ENCODE measurements at regions not wholly inside any gene's neighbourhood (a gene's known extent, or its start where the extent isn't known, plus 50 kb on each side); places are given as distances from the start of the nearest gene placed in this dataset.

- Histone ChIP-seq H3K79me2 (replicated peaks; ENCODE audit: insufficient read depth) (no peaks in the 10 kb centered on the region), H3K4me1 (ENCODE audit: insufficient read depth) (no peaks in the 10 kb centered on the region), H3K27ac (ENCODE audit: low read depth) (no peak overlapping the region), H3K27me3 (ENCODE audit: insufficient read depth) (no peaks in the 10 kb centered on the region), H3K9me2 (ENCODE audit: insufficient read depth) (no peaks in the 10 kb centered on the region; the same call in none of the 2 replicates), H3F3A (replicated peaks; ENCODE audit: low read depth) (no peaks in the 10 kb centered on the region), H3K36me3 (ENCODE audit: insufficient read depth) (no peaks in the 10 kb centered on the region), H2AFZ (no peak overlapping the region; the same call in 1 of the 2 replicates), H3K4me3 (no peak overlapping the region), H3K4me2 (no peak overlapping the region), H4K20me1 (replicated peaks; ENCODE audit: insufficient read depth) (no peaks in the 10 kb centered on the region)
- H3K4me3 Mint-ChIP-seq = no peak overlapping the region
- TF ChIP-seq CREB1 (CRISPR knock-in tag; IDR thresholded peaks at IDR 0.05; ENCODE audit: low read depth) (no peak), ZNF462 (CRISPR knock-in tag; IDR thresholded peaks at IDR 0.05) (no peak), ZNF331 (CRISPR knock-in tag; IDR thresholded peaks at IDR 0.05; ENCODE audit: low read depth) (no peak), EZH2phosphoT487 (IDR thresholded peaks at IDR 0.05; ENCODE audit: unreplicated experiment) (no peak), CTCF (conservative IDR thresholded peaks at IDR 0.05; ENCODE audit: low read depth in 2 of 2) (no peak), REST (IDR thresholded peaks at IDR 0.05; ENCODE audit: unreplicated experiment) (no peak), ZNF114 (CRISPR knock-in tag; IDR thresholded peaks at IDR 0.05) (no peak), JUNB (IDR thresholded peaks at IDR 0.05; ENCODE audit: unreplicated experiment) (no peak), POLR2AphosphoS5 (IDR thresholded peaks at IDR 0.05; ENCODE audit: low read depth) (no peak), STAT1 (IDR thresholded peaks at IDR 0.05; ENCODE audit: unreplicated experiment) (no peak), NANOG (IDR thresholded peaks at IDR 0.05; ENCODE audit: borderline replicate concordance) (no peak), ETS1 (IDR thresholded peaks at IDR 0.05) (no peak), EZH2 (IDR thresholded peaks at IDR 0.05; ENCODE audit: low read depth, unreplicated experiment) (no peak)
- DNase-seq (ENCODE audit: low spot score) (no peak), ATAC-seq (no peak)
- H3K9me3 Mint-ChIP-seq = peaks cover 2% of the 10 kb centered on the region; the same call in 1 of the 3 replicates
- H3K4me1 Mint-ChIP-seq = no peaks in the 10 kb centered on the region
- H3K36me3 Mint-ChIP-seq (ENCODE audit: low read depth) = no peaks in the 10 kb centered on the region
- H3K27me3 Mint-ChIP-seq (ENCODE audit: insufficient read depth, low read depth, poor library complexity) = no peaks in the 10 kb centered on the region
- no peak overlapping the region for H3K27ac Mint-ChIP-seq
Observed at GRCh38 chr13:62793850-62794249, 1378.2 kb upstream of the PCDH20 start.

Measured in GM23338 (cell line).